Progenitor cell of endocrine pancreas (in vitro differentiated cells): ENCODE measurements at regions not wholly inside any gene's neighbourhood (a gene's known extent, or its start where the extent isn't known, plus 50 kb on each side); places are given as distances from the start of the nearest gene placed in this dataset.

ENCODE experiments used
- DNase-seq: peaks from one replicate; pipeline ENCODE4 v3.0.0; 2021; ENCODE audit warnings: low spot score; ENCODE audit not compliant: unreplicated experiment
- H3K27ac Mint-ChIP-seq: 2 replicates; pipeline ENCODE4 v1.8.0; 2021; ENCODE audit warnings: mild to moderate bottlenecking, moderate library complexity, mixed read lengths
- H3K27me3 Mint-ChIP-seq: 2 replicates; pipeline ENCODE4 v1.8.0; 2021; ENCODE audit warnings: mixed read lengths
- H3K36me3 Mint-ChIP-seq: 2 replicates; pipeline ENCODE4 v1.8.0; 2022; ENCODE audit warnings: mixed read lengths; ENCODE audit not compliant: insufficient read depth
- H3K4me1 Mint-ChIP-seq: 2 replicates; pipeline ENCODE4 v1.8.0; 2021; ENCODE audit warnings: low read depth, mixed read lengths
- H3K4me3 Mint-ChIP-seq: 2 replicates; pipeline ENCODE4 v1.8.0; 2021; ENCODE audit warnings: low read depth, mild to moderate bottlenecking, moderate library complexity, mixed read lengths
- H3K9me3 Mint-ChIP-seq: 2 replicates; pipeline ENCODE4 v1.8.0; 2021; ENCODE audit warnings: low read depth, mixed read lengths
- TF ChIP-seq, protein P1 (sequence below): fragments of 200-600 bp; sonication (generic); IDR thresholded peaks from one replicate; pipeline ENCODE4 v1.5.0; 2021; ENCODE audit warnings: antibody characterized with exemption, mild to moderate bottlenecking; ENCODE audit not compliant: unreplicated experiment

DNA sequence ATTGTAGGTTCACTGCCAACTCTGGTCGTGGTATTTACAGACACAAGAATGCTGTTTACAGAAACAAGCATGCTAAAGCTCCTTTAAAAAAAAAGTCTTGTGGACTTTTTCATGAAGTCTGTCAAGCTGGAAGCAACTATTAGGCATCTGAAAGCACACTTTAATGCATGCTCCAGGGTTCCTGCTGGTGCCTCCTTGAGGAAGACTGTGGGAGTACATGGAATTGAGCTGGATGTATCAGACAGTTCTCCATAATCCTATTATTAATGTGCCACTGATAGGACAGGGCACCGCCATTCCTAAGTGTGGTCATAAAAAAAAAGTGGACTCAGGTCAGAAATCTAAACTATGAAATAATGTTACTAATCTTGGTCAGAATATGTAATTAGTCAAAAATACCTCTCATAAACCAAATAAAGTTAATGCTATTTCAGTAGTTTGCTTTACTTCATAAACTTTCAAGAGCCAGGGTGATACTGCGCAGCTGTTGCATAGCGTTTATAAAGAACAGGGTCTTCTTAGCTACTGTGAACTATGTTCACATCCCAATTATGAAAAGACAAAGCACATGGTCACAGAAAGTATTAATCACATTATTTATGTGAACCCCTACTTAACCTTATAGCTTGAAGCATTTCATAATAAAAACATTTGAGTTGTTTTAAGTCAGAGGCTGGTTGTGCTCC lies 390.8 kb upstream of the PTGER4 start:
- Mint-ChIP-seq H3K27me3 (no peaks in the 10 kb centered on the region), H3K9me3 (no peaks in the 10 kb centered on the region), H3K36me3 (no peaks in the 10 kb centered on the region), H3K4me3 (no peak overlapping the region), H3K4me1 (no peaks in the 10 kb centered on the region), H3K27ac (no peak overlapping the region)
- TF ChIP-seq, protein P1, sequence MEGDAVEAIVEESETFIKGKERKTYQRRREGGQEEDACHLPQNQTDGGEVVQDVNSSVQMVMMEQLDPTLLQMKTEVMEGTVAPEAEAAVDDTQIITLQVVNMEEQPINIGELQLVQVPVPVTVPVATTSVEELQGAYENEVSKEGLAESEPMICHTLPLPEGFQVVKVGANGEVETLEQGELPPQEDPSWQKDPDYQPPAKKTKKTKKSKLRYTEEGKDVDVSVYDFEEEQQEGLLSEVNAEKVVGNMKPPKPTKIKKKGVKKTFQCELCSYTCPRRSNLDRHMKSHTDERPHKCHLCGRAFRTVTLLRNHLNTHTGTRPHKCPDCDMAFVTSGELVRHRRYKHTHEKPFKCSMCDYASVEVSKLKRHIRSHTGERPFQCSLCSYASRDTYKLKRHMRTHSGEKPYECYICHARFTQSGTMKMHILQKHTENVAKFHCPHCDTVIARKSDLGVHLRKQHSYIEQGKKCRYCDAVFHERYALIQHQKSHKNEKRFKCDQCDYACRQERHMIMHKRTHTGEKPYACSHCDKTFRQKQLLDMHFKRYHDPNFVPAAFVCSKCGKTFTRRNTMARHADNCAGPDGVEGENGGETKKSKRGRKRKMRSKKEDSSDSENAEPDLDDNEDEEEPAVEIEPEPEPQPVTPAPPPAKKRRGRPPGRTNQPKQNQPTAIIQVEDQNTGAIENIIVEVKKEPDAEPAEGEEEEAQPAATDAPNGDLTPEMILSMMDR = no peak
- DNase-seq = no peak

DNA sequence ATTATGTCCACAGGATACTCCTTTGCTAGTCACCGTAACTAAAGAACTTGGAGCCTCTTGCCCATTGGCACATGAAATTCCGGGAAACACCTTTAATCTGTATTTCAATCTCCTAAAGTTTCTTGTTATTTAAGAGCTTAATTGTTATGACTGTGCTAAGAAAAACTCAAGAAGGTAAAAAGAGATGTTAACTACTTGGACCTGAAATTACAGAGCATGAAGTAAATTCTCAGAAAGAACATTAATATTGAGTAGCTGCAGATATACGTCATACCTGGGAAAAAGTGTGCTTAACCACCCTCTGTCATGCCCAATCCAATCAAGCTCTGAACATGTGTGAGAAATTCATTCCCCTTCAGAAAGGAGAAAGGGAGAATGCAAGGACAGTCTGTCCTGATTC lies 394.9 kb upstream of the PTGER4 start:
- no peaks in the 10 kb centered on the region for H3K27me3 Mint-ChIP-seq
- H3K36me3 Mint-ChIP-seq = no peaks in the 10 kb centered on the region
- no peak for DNase-seq
- TF ChIP-seq, protein P1 = no peak
- H3K9me3 Mint-ChIP-seq = no peaks in the 10 kb centered on the region
- H3K4me3 Mint-ChIP-seq = no peak overlapping the region
- no peaks in the 10 kb centered on the region for H3K4me1 Mint-ChIP-seq
- no peak overlapping the region for H3K27ac Mint-ChIP-seq

DNA sequence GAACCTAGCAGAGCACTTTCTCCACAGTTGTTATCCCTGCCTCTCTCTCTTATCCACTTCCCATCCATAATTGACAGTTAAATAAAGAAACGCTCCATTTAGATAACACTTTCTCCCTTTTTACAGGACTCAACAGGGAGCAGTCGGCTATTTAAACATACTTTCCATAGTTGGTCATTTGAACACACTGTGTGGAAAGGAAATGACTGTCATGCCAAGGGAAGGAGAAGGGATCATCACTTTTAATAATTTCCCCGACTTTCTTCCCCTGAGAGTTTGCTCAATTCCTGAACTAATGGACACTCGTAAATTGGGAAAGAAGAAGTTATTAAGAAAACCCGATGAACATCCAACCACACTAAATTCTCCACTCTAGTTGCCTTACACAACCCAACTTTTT lies 400.8 kb upstream of the PTGER4 start:
- TF ChIP-seq, protein P1 = no peak
- Mint-ChIP-seq H3K27me3 (no peaks in the 10 kb centered on the region), H3K9me3 (no peaks in the 10 kb centered on the region), H3K36me3 (no peaks in the 10 kb centered on the region), H3K4me1 (peaks cover 2% of the 10 kb centered on the region), H3K27ac (no peak overlapping the region), H3K4me3 (no peak overlapping the region)
- DNase-seq = no peak

DNA sequence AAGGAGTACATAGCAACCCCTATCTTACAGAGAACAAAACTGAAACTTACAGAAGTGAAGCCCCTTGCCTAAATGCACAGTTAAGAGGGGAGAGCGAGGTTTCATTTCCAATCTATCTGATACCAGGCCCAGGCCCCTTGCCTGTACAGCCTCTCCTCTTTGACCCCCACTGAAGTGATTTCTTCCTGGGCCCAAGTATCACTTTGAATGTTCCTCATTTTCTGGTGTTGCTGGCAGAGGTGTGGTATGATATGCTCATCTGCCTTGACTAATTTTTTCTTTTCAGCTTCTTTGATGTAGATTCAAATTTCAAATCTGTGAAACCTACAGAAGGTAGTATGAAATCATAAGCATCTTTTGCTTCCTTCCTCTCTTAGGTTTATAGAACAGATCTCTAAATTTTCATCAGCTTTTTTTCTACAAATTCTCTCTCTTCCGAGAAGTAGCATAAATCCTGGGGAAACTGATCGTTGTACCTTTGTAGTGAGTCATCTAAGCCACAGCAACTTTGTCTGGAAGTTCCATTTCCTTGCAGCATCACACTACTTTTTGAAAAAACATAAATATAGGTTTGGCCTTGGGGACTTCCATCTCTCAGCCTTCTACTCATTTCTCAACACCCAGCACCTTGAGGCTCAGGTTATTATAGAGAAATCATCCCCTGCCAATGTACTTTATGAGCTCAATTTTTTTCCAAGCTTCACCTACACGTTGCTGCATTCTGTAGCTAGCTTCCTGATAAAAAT lies 402.4 kb upstream of the PTGER4 start:
- no peaks in the 10 kb centered on the region for H3K27me3 Mint-ChIP-seq
- TF ChIP-seq, protein P1 = no peak
- DNase-seq = no peak
- H3K27ac Mint-ChIP-seq = no peak overlapping the region
- H3K9me3 Mint-ChIP-seq = no peaks in the 10 kb centered on the region
- H3K4me3 Mint-ChIP-seq = no peak overlapping the region
- no peaks in the 10 kb centered on the region for H3K36me3 Mint-ChIP-seq
- peaks cover 4% of the 10 kb centered on the region for H3K4me1 Mint-ChIP-seq

DNA sequence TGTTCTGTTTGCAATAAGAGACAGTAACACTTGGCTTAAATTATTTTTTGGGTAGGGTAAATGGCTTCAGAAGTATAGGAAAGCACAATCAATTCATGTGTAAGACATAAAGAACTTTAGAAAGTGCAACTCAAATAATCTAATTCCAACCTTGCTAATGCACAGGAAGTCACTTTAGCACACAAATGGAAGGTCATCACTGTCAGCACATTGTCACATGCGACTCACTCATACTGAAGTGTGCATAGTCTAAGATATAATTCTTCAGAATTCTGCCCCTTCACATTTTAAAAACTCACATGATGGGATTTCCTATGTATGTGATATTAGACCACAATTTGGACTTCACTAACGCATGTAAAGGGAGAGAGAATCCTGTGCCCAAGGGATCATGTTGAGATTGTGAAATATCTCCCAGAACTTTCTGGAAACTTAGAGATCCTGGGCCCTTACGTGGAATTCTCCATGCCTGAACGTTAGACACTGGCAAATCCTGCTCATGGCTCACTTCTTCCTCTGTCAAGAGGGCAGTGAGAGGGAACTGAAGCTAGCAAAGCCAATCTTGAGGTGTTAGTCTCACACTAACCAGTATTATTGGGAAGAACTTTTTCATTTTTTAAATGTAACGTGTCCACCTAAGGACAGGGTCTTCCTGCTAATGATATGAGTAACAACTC lies 403.2 kb upstream of the PTGER4 start:
- no peak for DNase-seq
- H3K36me3 Mint-ChIP-seq = no peaks in the 10 kb centered on the region

More for the DNA sequence above, 403.2 kb upstream of the PTGER4 start:
- no peak overlapping the region for H3K4me3 Mint-ChIP-seq
- no peak overlapping the region for H3K27ac Mint-ChIP-seq
- peaks cover 4% of the 10 kb centered on the region for H3K4me1 Mint-ChIP-seq
- H3K27me3 Mint-ChIP-seq = no peaks in the 10 kb centered on the region
- TF ChIP-seq, protein P1 = no peak
- no peaks in the 10 kb centered on the region for H3K9me3 Mint-ChIP-seq
